GM19468 (cell line): ENCODE measurements at regions not wholly inside any gene's neighbourhood (a gene's known extent, or its start where the extent isn't known, plus 50 kb on each side); places are given as distances from the start of the nearest gene placed in this dataset.
"Not testable (repeated sequence)": the region's sequence is repeated elsewhere in the genome, so short reads cannot be mapped to it uniquely, and the experiment has no call there.

Experiments used
- ATAC-seq: cut with Tn5 transposase; IDR thresholded peaks from one replicate; pipeline ENCODE4 v1.9.1; 2021; ENCODE audit warnings: mild to moderate bottlenecking, moderate library complexity, moderate number of reproducible peaks; ENCODE audit not compliant: unreplicated experiment; ENCODE audit errors: extremely low read depth

DNA sequence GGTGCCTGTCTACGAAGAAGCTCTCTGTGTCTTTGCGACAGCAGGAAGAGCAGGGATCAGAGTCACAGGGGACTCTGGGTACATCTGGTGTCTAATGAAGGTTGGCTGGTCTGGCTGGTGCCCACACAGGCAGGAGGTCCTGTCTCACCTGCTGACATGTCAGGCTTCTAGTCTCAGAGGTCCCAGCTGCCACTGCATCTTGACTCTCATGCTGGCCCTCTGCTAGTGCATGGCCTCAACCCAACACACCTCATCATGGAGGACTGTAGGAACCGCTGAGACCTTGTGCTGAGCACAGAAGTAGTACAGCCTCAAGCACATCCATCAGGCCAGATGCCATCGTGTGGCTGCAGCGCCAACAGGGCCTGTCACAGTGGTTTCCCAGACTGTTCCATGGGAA lies 206.1 kb upstream of the NR2F2 start:
- ATAC-seq, result no peak

DNA sequence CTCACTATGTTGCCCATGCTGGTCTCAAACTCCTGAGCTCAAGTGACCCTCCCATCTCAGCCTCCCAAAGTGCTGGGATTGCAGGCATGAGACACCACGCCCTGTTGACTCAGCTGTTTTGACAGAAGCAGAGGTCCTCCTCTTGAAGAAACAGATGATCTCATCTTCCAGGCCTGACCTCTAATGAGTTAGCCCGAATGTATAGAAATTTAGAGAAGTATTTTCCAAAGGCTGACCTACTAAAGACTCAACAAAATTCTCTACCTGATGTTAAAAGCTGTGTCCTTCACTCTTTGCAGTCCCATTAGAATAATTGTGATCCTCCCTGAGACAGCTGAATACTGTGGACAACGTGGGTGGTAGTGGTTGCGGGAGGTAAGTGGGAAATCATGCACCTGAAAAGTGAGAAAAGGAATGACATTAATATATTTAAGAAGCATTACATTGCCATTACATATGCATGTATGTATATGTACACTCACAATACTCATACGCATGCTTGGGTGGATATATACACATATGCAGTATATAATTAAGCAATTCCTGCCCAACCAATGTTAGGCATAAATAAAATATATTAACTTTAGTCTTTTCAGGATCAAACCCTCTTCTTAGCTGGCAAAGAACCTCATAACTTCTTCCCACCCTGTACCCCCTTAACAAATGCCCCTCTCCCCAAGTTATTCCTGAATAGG lies 204.6 kb upstream of the NR2F2 start:
- no peak for ATAC-seq

DNA sequence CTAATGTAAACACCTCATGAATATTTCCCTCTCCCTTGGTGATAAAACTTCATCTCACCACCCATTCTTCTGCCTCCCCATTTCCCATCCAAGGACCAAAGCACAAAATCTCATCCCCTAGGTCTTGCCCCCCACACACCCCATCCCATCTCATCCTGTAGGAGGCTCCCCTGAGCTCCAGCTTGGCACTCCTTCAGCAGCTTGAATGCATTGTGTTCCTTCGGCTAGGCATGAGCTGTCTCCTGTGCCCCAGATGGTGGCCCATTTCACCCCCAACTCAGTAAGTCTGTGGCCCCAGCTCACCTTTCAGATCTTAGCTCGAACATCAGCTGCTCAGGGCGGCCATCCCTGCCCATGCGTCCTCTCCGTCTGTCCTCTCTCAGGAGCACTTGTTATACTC lies 203.6 kb upstream of the NR2F2 start:
- no peak for ATAC-seq

DNA sequence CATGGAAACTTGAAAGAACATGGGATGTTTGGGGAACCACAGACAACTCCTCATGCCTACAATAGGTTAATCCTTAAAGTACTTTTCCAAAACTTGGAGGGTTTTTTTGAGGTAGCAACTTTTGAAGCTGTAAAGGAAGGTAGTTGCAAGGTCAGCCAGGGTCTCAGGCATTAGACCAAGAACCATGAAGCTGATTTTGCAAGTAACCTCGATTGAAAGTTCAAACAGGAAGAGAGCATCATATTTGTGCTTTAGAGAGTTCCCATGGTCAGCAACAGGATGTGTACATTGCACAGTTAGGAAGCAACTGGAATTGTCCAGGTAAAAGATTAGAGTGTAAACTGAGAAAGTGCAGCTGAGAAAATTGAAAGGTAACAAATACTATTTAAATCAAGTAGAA lies 199.8 kb upstream of the NR2F2 start:
- ATAC-seq, result no peak

DNA sequence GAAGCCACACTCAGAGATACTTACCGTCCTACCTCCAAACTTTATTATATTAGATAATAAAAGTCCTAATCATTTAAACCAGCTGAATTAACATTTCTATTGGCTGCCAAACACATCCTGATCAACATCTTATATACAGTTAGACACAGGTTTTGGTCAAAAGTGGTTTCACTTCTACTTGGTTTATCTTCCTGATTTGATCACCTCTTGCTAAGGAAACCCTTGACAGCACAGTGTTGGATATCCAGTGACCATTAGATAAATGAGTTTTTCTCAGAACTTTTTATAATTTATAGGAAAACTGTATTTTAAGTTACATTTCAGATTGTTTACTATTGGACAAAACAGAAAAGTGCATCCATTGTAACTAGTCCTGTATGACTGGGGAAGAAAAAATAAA lies 198.4 kb upstream of the NR2F2 start:
- ATAC-seq, result no peak

DNA sequence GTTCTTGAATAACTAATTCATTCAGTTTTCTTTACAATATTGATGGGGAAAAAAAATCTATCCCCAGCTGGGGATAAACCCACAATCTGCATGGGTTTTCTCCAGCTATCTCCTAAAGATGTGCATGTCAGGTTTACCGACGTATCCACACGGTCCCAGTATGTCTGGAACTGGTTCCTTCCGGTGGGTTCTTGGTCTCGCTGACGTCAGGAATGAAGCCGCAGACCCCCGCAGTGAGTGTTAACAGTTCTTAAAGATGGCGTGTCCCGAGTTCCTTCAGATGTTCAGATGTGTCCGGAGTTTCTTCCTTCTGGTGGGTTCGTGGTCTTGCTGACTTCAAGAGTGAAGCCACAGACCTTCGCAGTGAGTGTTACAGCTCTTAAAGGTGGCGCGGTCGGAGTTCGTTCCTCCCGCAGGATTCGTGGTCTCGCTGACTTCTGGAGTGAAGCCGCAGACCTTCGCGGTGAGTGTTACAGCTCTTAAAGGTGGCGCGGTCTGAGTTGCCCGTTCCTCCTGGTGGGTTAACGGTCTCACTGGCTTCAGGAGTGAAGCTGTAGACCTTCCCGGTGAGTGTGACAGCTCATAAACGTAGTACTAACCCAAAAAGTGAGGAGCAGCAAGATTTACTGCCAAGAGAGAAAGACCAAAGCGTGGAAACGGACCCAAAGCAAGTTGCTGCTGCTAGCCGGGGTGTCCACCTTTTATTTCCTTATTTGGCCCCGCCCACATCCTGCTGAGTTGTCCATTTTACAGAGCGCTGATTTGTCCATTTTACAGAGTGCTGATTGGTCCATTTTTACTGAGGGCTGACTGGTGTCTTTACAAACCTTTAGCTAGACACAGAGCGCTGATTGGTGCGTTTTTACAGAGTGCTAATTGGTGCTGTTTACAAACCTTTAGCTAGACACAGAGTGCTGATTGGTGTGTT lies 195.1 kb upstream of the NR2F2 start:
- ATAC-seq, result no peak

DNA sequence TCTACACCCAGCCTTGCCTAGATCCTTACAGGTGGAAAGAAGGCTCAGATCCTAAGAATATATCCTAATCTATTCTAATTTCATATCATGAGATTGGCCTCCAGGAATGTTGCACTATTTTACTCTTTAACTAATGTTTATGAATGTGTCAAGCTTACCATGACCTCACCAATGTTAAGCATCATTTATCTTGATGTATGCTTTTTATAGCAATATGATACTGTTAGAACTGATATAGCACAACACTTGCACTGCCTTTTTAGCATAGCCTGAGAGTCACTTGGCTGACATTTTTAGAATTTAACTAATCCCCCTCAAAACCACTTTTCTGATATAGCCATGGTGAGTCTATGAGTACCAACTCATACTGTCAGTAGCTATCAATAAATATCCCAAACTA lies 191.5 kb upstream of the NR2F2 start:
- no peak for ATAC-seq

DNA sequence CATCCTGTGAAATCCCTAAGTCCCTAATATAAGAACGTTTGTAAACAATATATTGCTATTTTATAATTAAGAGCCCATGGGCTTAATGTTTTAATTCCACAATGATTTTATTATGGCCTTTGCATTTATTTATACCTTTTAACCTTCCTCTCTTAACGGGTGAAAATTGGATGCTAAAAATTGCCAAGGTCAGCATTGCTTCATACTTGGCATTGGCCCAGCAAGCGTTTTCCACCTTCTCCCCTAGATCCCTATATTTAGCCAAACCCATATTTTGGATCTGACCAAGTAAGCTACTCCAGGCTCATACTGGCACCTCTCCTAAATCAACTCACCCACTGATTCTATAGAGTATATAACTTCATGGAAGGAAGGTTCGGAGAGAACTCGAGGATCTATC lies 188.0 kb upstream of the NR2F2 start:
- no peak for ATAC-seq

DNA sequence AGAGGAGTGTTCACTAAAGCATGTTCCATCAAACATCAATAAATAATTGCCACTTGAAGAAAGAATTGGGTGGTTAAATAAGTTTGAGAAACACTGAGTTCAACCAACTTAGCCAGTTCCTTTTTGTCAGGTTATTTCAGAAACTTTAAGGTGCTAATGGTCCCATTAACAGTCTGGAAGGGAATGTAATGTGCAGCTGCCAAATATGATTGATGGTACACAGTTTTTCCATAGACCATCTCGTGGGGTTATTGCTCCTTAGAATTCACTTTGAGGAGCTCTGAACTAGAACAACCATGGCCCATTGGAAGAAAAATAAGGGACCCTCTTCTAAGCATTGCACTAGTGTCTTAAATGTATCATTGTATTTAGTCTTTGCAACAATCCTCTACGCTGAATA lies 185.8 kb upstream of the NR2F2 start:
- ATAC-seq, result no peak

DNA sequence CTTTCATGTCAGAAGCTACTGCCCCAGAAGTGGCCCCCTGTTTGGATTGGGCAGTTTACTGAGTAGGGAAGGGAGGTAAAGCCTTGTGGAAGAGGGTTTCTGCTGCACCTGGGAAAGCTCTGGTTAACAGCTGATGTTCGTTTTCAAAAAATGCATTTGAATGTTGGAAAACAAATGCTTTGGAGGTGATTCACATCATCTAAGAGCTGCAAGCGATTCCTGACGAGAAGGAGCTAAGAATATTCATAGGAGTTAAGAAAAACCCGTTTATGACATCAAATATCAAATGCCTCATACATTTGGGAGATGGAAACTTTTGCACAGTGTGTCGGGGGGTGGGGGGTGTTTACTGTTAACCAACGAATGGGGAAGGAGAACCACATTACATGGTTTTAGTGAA lies 183.8 kb upstream of the NR2F2 start:
- ATAC-seq, result no peak

DNA sequence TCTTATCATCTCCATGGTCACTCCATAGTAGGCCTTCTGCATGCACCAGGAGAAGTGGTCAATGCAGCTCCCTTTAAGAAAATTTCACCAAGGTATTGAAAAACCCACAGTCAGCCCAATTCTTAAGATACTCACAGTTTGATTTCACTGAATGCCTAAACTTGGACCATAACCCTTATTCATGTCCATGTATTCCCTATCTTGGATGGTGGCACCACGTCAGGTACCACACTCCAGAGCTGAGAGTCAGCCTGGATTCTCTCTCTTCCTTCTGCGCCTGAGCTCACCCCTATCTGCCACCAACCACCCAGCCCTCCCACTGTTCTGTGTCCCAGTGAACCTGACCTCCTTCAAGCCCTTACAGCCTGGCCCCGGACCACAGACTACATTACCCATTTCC lies 183.2 kb upstream of the NR2F2 start:
- ATAC-seq, result no peak

DNA sequence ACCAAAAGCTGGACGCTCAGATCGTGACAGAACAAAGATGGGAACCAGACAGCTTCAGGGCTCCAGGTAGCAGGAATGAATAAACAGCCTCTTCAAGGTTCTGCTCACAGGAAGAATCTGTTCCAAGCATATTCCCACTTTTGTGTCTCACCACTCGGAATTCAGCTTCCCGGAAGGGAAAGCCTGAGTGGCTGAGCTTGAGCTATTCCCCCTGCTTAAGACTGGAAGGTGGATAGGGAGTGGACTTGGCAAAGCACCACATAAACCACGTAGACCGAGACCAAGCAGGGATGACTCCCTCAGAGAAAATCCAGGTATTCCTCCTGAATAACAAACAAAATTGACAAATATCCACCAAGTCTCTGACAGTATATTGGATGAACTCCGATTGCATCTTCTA lies 180.2 kb upstream of the NR2F2 start:
- ATAC-seq, result no peak

DNA sequence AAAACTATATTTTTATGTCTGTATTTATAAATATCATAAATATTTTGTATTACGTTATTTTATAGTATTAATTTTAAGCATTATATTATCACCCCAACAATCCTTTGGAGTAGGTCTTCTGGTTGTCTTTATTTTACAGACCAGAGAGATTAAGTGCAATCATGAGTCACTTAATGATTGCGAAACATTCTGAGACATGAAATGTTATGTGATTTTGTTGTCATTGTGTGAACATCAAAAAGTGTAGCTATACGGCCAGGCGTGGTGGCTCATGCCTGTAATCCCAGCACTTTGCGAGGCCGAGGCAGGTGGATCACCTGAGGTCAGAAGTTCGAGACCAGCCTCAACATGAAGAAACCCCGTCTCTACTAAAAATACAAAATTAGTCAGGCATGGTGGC lies 178.8 kb upstream of the NR2F2 start:
- not testable (repeated sequence) for ATAC-seq

DNA sequence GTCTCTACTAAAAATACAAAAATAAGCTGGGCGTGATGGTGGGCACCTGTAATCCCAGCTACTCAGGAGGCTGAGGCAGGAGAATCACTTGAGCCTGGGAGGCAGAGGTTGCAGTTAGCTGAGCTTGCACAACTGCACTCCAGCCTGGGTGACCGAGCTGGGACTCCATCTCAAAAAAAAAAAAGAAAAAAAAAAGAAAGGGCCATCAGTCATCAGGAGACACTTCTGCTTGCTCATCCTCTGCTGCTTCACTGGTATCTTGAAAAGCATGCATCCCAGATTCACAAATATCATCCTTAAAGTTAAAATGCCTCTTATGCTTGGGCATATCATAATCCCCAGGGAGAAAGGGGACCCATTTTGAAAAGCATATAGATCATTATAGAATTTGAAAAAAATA lies 176.6 kb upstream of the NR2F2 start:
- no peak for ATAC-seq

DNA sequence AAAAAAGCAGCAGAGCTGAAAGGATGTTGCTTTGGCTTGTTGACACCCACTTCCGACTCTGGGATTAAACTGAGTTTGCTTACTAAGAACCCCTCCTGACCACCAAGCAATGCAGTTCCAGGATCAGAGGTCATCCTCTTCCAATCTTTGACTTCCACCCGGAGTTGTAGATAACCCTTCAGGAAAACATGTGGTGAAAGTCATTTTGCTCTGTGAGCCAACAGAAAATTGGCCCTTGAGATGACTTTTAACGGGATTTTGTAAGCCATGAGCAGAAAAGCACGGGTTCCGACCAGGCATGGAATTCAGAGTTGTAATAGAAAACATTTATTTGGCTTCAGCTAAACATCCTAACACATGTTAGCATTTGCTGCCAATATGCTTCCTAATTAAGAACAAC lies 171.6 kb upstream of the NR2F2 start:
- ATAC-seq, result no peak

DNA sequence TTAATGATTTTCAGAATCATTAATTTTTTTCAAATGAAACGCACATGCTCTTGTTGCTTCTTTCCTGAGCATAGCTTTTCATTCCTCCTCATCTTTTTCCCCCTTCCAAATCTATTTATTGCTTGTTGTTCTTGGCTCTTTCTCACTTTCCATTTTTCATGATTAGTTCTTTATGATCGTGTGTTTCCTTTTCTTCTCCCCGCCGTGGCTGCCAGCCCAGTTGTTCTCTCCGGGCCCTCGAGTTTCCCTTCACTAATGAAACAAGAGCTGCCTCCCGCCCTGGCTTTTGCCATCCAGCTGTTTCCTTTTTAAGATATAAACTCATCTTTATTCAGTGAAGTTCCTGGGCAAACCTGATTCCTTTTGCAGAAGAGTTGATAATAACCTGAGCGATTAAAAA lies 170.2 kb upstream of the NR2F2 start:
- ATAC-seq, result no peak

DNA sequence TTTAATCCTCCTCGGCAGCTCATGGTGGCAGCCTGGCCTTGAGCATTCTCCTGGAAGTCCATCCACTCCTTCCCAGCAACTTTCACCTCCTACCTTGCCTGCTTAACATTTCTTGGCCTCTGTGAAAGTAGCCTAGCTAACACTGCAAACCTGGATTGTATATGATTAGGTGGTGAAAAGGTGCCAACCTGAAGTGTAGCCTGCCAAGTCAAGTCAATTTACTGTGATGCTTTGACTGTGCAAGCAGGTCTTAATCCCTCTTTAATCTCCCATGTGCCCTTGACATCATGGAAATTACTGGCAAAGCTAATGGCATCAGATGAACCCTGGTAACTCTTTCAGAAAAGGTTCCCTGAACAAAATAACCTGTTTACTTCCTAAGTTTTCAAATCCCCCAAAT lies 169.7 kb upstream of the NR2F2 start:
- ATAC-seq, result no peak

DNA sequence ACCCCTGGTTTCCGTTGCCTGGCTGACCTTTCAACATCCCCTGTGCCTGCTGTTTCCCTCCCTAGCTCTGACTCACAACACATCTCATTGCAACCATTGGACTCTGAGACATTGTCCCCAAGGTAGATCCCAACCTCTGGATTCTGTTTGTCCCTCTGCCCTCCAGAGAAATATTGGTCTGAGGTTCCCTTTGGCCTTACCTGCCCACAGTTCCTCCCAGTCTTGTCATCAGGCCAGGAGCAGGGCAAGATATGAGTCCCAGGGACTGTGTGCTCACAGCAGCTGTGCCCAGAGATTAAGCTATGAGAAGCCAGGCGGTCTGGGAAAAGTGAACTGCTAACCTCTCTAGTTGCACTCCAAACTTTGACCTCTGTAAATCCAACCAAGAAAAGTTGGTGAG lies 168.2 kb upstream of the NR2F2 start:
- no peak for ATAC-seq

DNA sequence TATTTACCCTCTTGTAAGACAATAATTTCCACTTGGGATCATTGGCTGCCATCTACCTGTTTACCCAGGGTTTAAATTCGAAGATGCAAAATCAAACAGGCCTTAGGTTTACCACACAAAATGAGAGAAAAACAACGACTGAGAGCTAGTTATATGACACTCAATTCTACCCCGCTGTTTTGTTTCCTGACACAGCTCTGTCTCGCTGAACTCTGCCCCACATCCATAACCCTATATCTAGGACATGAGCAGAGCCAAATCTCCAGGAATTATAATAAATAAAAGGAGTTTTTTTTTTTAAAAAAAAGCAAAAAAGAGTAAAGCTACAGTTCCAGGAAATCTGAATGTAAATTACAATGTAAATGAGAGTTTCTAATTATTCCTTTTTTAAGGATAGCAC lies 165.4 kb upstream of the NR2F2 start:
- no peak for ATAC-seq

DNA sequence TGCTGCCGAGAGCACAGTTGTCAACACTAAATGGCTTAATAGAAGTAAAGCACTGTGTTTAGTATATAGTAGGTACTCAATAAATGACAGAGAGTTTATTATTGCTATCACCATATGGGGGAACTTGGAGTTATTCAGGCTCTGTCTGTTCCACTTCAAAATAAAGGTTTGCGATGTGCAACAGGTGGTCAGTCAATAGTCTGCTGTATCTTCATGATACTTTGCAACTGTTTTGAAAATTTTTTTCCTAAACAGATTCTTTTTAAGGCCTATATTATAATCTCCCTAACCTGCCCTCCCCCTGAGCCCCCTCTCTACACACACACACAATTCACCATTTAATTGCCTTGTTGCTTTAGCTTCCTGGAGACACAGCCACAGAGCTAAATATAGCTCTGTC lies 164.7 kb upstream of the NR2F2 start:
- ATAC-seq, result no peak

DNA sequence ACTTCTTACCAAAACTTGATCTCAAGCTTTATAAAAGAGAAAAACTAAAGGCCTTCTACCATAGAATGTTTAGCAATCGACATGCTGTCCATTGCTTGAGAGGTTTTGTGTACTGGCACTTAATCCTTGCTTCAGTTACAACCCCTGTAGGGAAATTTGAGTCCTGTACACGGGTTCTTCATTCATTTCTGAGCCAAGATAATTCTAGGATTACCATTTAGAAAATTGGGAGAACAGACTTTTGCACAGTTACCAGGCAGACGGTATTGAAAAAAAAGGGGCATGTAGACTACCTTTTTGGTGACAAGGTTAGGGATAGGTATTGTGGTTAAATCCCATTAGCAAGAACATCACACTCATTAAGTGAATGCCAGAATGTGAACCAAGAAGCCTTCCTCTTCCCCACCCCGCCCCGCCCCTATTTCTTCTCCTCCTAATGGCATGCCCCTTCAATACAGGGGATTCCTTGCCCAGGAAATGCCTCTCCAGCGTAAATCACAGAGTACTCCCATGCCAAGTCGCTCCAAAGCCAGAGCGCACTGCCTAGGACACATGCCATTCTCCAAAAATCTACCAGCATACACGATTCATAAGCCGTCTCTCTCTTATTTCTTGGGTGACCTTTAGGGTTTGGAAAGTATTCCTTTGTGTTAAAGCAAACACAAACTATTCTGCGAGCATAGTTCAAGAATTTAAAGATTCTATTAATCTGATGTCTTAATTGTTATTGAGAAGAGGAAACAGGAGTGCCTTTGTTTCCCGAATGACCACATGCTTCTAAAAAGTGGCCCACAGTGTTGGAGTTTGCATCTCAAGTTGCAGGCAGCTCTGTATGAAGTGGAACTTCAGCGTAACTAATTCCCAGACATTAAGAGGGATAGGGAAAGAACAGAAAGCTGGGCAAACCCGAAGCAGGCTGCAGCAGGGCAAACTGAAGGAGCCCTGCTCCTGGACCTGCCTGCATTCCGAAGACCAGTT lies 164.0 kb upstream of the NR2F2 start:
- no peak for ATAC-seq
